Pancreas (tissue), 10 donors: ENCODE measurements at regions not wholly inside any gene's neighbourhood (a gene's known extent, or its start where the extent isn't known, plus 50 kb on each side); places are given as distances from the start of the nearest gene placed in this dataset.

Source experiments
- ATAC-seq, 4 donors: fragments of 200-7000 bp; cut with Tn5 transposase; one replicate each; pipeline versions ENCODE4 v1.8.0 to v1.9.1; 2020; ENCODE audit warnings: mild to moderate bottlenecking in 4 of 4, moderate library complexity in 4 of 4
- DNase-seq, 6 donors: peaks; one replicate each; pipeline ENCODE4 v3.0.0-alpha.2; 2020
- FAIRE-seq: peaks from 2 replicates; lab custom pipeline; 2012; peaks lifted over from hg19 to GRCh38; lab: Jason Lieb, UNC
- H3K27ac ChIP-seq, 4 donors: fragments of 200-600 bp; sonication (generic); 1 replicate in 3 of 4; 2 replicates in 1 of 4; pipeline versions ENCODE4 v1.5.0 to v1.8.0; 2020
- H3K27me3 ChIP-seq, 4 donors: fragments of 200-600 bp; one replicate each; pipeline ENCODE4 v1.8.0; 2021
- H3K36me3 ChIP-seq, 3 donors: fragments of 200-600 bp; sonication (generic) in 1 of 3; one replicate each; pipeline versions ENCODE4 v1.5.0 to v1.8.0; 2020 to 2021
- H3K4me1 ChIP-seq, 3 donors: fragments of 200-600 bp; one replicate each; pipeline ENCODE4 v1.8.0; 2021
- H3K4me3 ChIP-seq, 4 donors: fragments of 200-600 bp; sonication (generic) in 2 of 4; one replicate each; pipeline versions ENCODE4 v1.5.0 to v1.8.0; 2020 to 2021
- H3K9me3 ChIP-seq, 4 donors: fragments of 200-600 bp; one replicate each; pipeline ENCODE4 v1.8.0; 2021
- CTCF ChIP-seq, 4 donors: fragments of 200-600 bp; sonication (generic) in 3 of 4; IDR thresholded peaks; one replicate each; pipeline versions ENCODE4 v1.5.0 to v1.8.0; 2021; ENCODE audit warnings: antibody characterized with exemption in 4 of 4
- WGBS, 2 donors: extraction: QIAGEN DNeasy Blood & Tissue Kit; methylation state at CpG; one replicate each; pipeline ENCODE4 v1.1.7; 2013; 5-methylcytosine and 5-hydroxymethylcytosine counted together
- intact Hi-C, 3 donors: fragments of 100-400 bp; cut with DNase I; formaldehyde crosslinking; loops; one replicate each; pipeline versions ENCODE4 v1.11.1 to v1.14.2; 2022
- donor health status: healthy with polysubstance abuse.
- donor health status: DM: no; HTN: no; CAD: no; lungs with moderate emphysema.
- donor health status: DM: no; HTN: no; CAD: no.
- donor health status: control.
- donor health status: control.
- donor health status: Bipolar disorder and iron deficiency.
- donor health status: DM: yes; HTN: yes; CAD: no.
- donor health status: DM: no; HTN: no; CAD: no.
- donor health status: DM: no; HTN: no; CAD: no.
- donor health status: DM: yes; HTN: yes; CAD: no.

DNA sequence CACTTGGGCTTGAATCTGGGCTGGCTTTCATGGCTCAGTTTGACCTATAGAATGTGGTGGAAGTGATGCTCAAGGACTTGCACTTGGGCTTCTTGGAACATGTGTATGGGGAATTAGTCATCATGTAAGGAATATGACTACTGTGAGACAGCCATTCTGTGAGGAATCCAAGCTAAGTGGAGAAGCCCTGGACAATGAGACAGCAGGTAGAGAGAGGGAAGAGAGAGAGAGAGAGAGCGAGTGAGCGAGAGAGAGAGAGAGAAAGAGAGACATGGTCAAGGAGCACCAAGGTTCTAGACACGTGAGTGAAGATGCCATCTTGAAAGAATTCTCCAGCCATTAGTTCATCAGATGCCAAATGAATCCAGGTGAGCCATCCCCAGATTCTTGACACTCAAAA is 261.6 kb upstream of the SORL1-AS1 start:
- WGBS, 2 donors, result 75 to 85% methylated on average over 3 of the region's 3 CpGs
- TF ChIP-seq CTCF (IDR thresholded peaks at IDR 0.05), result no peak
- DNase-seq (no peak), ATAC-seq (no peak), FAIRE-seq (no peak)
- Histone ChIP-seq H3K27ac (no peak overlapping the region), H3K4me1 (no peaks in the 10 kb centered on the region), H3K27me3 (no peaks in the 10 kb centered on the region), H3K9me3 (no peaks in the 10 kb centered on the region), H3K36me3 (no peaks in the 10 kb centered on the region), H3K4me3 (no peak overlapping the region)
- intact Hi-C loops, result no loop called here

DNA sequence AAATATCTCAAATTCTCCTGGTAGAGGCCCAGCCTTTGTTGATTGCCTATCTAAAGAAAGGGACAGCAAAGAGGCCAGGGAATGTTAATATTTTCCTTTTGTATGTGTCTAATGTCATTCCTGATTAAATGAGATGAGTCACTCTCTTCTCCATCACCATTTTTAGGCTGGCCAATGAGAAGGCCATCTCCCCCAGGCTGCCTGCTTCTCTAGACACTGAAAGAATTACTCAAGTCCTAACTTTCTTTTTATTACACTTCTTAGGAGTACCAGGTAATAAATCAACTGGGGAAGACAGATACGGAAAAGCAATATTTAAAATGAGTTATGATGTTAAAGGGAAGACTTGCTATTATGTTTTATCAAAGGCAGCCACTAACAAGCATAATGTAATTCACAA is 259.2 kb upstream of the SORL1-AS1 start:
- H3K36me3 ChIP-seq, result no peaks in the 10 kb centered on the region
- no peak for TF ChIP-seq CTCF (IDR thresholded peaks at IDR 0.05)
- H3K4me1 ChIP-seq, result no peaks in the 10 kb centered on the region
- ATAC-seq, result no peak
- no peaks in the 10 kb centered on the region for H3K9me3 ChIP-seq
- 79% methylated on average over 1 of the region's 1 CpG for WGBS, 2 donors
- no peak overlapping the region for H3K27ac ChIP-seq
- DNase-seq, result no peak
- no peaks in the 10 kb centered on the region for H3K27me3 ChIP-seq
- no peak for FAIRE-seq
- H3K4me3 ChIP-seq, result no peak overlapping the region
- intact Hi-C loops, result no loop called here

DNA sequence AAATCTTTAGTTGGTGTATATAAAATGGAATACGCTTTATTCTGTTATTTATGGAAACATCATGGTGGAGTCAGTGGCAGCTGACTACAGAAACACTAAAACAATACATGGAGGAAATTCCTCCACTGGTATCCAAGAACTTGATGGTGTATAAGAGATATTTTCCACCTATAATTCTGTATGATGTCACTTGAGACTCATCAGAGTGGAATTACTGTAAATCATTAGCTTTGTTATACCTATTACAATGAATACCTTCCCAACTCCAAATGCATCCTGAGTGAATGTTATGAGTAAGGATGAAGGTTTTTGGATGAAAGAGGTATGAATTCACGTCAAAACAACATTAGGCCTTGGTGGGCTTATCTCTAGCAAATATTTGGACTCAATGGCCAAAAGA is 258.5 kb upstream of the SORL1-AS1 start:
- Histone ChIP-seq H3K27me3 (no peaks in the 10 kb centered on the region), H3K4me3 (no peak overlapping the region), H3K36me3 (no peaks in the 10 kb centered on the region), H3K9me3 (no peaks in the 10 kb centered on the region), H3K4me1 (no peaks in the 10 kb centered on the region), H3K27ac (no peak overlapping the region)
- ATAC-seq, result no peak
- intact Hi-C loops, result no loop called here
- WGBS, 2 donors, result 56 to 59% methylated on average over 2 of the region's 2 CpGs
- no peak for DNase-seq
- no peak for TF ChIP-seq CTCF (IDR thresholded peaks at IDR 0.05)
- FAIRE-seq, result no peak

DNA sequence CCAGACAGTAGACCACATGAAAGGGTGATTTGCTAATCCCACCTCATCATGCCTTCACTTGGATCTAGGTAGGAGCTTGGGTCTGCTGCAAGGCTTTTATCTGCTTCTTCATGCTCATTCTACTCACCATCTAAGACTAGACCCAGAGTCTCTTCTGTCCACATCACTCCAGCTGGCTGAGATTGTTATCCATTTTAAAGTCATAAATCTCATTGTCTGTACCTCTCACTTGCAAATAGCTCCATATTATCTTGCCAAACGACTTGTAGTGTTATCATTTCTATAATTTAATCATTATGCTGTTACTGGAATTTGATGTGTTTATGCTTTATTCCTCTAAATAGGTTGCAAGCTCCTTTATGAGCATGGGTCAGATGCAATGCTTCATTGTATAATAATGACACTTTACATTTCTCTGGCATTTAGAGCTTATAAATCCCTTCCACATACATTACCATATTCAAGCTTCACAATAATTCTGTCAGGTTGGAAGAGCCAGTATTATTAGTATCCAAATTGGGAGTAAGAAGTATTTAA is 254.2 kb upstream of the SORL1-AS1 start:
- Histone ChIP-seq H3K27ac (no peak overlapping the region), H3K27me3 (no peaks in the 10 kb centered on the region), H3K4me1 (no peaks in the 10 kb centered on the region), H3K9me3 (no peaks in the 10 kb centered on the region), H3K4me3 (no peak overlapping the region), H3K36me3 (no peaks in the 10 kb centered on the region)
- ATAC-seq (no peak), DNase-seq (no peak), FAIRE-seq (no peak)
- intact Hi-C loops, result no loop called here
- 12 to 14% methylated on average over 1 of the region's 1 CpG for WGBS, 2 donors
- TF ChIP-seq CTCF (IDR thresholded peaks at IDR 0.05), result no peak

GRCh38 chr11:121703201-121703600 is 250.4 kb upstream of the SORL1-AS1 start:
- WGBS, 2 donors, result 53 to 60% methylated on average over 2 of the region's 2 CpGs
- DNase-seq (no peak), ATAC-seq (no peak), FAIRE-seq (no peak)
- intact Hi-C loops, result no loop called here
- TF ChIP-seq CTCF (IDR thresholded peaks at IDR 0.05), result no peak
- H3K4me3 ChIP-seq, result no peak overlapping the region
- no peak overlapping the region for H3K27ac ChIP-seq
- peaks cover 0 to 6% (median 0%) of the 10 kb centered on the region in 4 donors for H3K27me3 ChIP-seq
- no peaks in the 10 kb centered on the region for H3K9me3 ChIP-seq
- H3K4me1 ChIP-seq, result no peaks in the 10 kb centered on the region
- H3K36me3 ChIP-seq, result no peaks in the 10 kb centered on the region
